Vagina (tissue), 2 donors: ENCODE measurements at regions not wholly inside any gene's neighbourhood (a gene's known extent, or its start where the extent isn't known, plus 50 kb on each side); places are given as distances from the start of the nearest gene placed in this dataset.

ENCODE experiments used
- CTCF ChIP-seq, 3 experiments: fragments of 450-650 bp in 2 of 3; fragments of 200-600 bp in 1 of 3; sonication (generic) in 1 of 3; IDR thresholded peaks; one replicate each; pipeline ENCODE4 v1.5.1; 2017 to 2019; ENCODE audit warnings: antibody characterized with exemption in 3 of 3, mild to moderate bottlenecking in 2 of 3, moderate library complexity in 2 of 3
- POLR2A ChIP-seq, 2 donors: fragments of 450-650 bp; IDR thresholded peaks; one replicate each; pipeline ENCODE4 v1.6.1; 2017; ENCODE audit warnings: antibody characterized with exemption in 2 of 2, mild to moderate bottlenecking in 2 of 2, moderate library complexity in 2 of 2
- POLR2AphosphoS5 ChIP-seq, 2 donors: sonication (generic); formaldehyde crosslinking; IDR thresholded peaks; one replicate each; pipeline ENCODE4 v1.9.0; 2017; ENCODE audit warnings: antibody characterized with exemption in 2 of 2, mild to moderate bottlenecking in 2 of 2, low read depth in 1 of 2; ENCODE audit not compliant: insufficient read depth in 1 of 2

DNA sequence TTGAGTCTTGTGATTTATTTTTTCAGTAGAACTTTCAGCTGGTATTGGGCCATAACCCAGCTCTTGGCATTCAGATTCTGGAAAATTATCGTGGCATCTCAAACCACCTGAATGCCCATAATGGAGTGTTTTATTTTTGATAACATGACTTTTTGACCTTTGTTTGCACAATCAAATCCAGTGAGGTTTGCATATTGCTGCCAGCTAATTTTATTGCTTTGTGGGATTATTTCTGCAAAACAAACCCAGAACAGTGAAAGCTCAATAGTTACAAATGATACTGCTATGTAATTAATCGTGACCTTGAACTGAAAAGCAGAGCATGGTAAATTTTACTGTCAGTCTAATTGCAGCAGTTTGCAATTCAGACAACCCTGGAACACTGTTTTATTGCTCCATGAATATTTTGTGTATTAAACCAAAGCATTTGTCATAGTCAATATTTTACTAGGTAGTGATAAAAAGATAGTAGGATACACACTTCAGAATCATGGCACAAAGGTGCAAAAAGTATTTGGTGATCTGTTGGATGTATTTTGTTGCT lies 255.2 kb upstream of the NAV3 start:
- no peak for TF ChIP-seq POLR2A (IDR thresholded peaks at IDR 0.05)
- TF ChIP-seq CTCF (IDR thresholded peaks at IDR 0.05): no peak
- no peak for TF ChIP-seq POLR2AphosphoS5 (IDR thresholded peaks at IDR 0.05; ENCODE audit: insufficient read depth in 1 of 2, low read depth in 1 of 2)
